Breast epithelium (tissue), 4 donors: ENCODE measurements at regions not wholly inside any gene's neighbourhood (a gene's known extent, or its start where the extent isn't known, plus 50 kb on each side); places are given as distances from the start of the nearest gene placed in this dataset.
A peak's percentile ranks its signal among the peaks of the same experiment; 100 is the strongest.
"Not testable (repeated sequence)": the region's sequence is repeated elsewhere in the genome, so short reads cannot be mapped to it uniquely, and the experiment has no call there.

Experiments
- DNase-seq, 2 donors: peaks; one replicate each; pipeline ENCODE4 v3.0.0-alpha.2; 2019; ENCODE audit warnings: low spot score in 2 of 2
- H3K27ac ChIP-seq, 2 donors: fragments of 200-600 bp; sonication (generic) in 1 of 2; one replicate each; pipeline ENCODE4 v1.5.1; 2016 to 2019; ENCODE audit warnings: mild to moderate bottlenecking in 1 of 2
- H3K27me3 ChIP-seq, 2 donors: fragments of 200-600 bp; sonication (generic) in 1 of 2; one replicate each; pipeline versions ENCODE4 v1.5.1 to v1.6.0; 2017 to 2019; ENCODE audit warnings: control low read depth in 1 of 2, mild to moderate bottlenecking in 1 of 2
- H3K36me3 ChIP-seq: fragments of 200-600 bp; one replicate; pipeline ENCODE4 v1.5.1; 2019
- H3K4me1 ChIP-seq, 2 donors: fragments of 200-600 bp; sonication (generic); one replicate each; pipeline ENCODE4 v1.5.1; 2016 to 2019; ENCODE audit warnings: control low read depth in 1 of 2
- H3K4me3 ChIP-seq, 3 donors: fragments of 200-600 bp; sonication (generic); 1 replicate in 2 of 3; 2 replicates in 1 of 3; pipeline ENCODE4 v1.5.1; 2016 to 2019; ENCODE audit warnings: mild to moderate bottlenecking in 3 of 3, moderate library complexity in 2 of 3
- H3K9me3 ChIP-seq, 2 donors: fragments of 200-600 bp; sonication (generic) in 1 of 2; one replicate each; pipeline ENCODE4 v1.5.1; 2016 to 2019; ENCODE audit warnings: control low read depth in 1 of 2
- POLR2AphosphoS5 ChIP-seq, 3 donors: sonication (generic); formaldehyde crosslinking; IDR thresholded peaks; one replicate each; pipeline ENCODE4 v1.6.1; 2017; ENCODE audit warnings: antibody characterized with exemption in 3 of 3
- intact Hi-C: fragments of 100-400 bp; cut with DNase I; formaldehyde crosslinking; loops from one replicate; pipeline ENCODE4 v1.15.1; 2023; ENCODE audit warnings: low total_unique reads

DNA sequence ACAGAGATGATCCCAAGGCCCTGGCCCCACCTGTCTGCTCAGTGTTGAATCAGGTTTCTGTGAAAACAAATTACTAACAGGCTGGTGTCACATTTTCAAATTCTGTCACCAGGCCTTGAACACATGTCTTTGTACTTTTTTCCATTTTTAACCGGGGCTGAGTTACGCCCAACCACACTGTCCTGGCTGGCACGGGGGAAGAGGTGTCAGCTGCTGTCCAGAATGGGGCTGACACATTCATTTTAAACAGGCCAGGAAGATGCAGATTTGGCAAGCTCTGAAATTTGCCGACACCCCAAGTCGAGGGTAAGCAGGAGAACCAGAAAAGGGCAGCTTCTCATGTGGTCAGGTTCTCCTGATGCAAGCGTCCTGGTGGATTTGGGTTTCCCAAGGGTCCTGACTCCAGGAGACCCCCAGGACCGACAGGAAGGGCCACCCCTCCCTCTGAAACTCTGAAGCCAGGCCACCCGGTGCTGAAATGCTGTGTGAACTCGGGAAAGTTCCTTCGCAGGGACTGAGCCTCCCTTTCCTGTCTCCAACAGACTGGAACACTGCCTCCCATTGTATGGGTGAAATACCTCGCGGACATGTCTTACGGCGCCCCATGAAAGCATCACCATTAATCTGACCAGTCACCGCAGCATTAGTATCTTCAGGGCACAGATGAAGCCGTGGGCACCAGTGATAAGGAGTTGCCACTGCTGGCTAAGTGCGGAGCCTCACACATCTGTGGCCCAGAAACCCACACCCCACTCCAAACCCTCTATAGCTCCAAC lies 90.5 kb upstream of the METTL9 start:
- Histone ChIP-seq H3K27ac (peak overlapping the region; percentile 65 to 78), H3K4me1 (peaks cover 6 to 36% of the 10 kb centered on the region in 2 donors)
- H3K9me3 ChIP-seq, intact Hi-C loops, H3K4me3 ChIP-seq, H3K36me3 ChIP-seq, H3K27me3 ChIP-seq: not testable (repeated sequence)
- DNase-seq, result peak in 1 of 2 donors; percentile 44

DNA sequence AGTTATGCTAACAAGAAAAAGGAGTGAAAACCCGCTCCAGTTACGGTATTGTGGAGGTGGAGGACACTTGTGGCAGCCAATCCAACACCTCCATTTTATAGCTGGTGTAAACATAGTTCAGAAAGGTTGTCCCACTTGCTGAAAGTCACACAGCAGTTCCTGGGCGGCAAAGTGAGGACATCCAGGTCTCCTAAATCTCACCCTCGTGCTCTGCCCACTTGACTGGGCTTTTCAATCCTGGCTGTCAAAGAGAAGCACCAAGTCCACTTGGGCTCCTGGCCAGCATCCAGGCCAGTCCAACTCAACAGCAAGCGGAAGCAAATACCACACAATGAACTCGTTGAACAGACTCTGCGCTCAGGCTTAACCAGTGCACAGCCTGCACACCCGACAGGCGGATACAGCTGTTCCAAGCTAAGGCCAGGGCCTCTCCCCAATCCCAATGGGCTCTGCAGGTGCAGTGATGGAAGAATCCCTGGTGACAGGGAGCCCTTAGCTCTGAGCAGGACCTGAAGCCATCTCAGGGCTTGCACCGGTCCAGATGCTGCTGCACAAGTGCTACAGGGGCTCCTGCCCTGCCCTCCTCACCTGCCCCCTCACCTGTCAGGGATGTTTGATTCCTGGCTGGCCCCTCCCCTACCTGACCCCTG lies 89.8 kb upstream of the METTL9 start:
- H3K4me1 ChIP-seq, result peaks cover 6 to 44% of the 10 kb centered on the region in 2 donors
- peak in 1 of 2 donors; percentile 52 for DNase-seq
- H3K27me3 ChIP-seq, H3K4me3 ChIP-seq, intact Hi-C loops, H3K36me3 ChIP-seq, H3K9me3 ChIP-seq: not testable (repeated sequence)
- H3K27ac ChIP-seq, result peak overlapping the region; percentile 65 to 78

DNA sequence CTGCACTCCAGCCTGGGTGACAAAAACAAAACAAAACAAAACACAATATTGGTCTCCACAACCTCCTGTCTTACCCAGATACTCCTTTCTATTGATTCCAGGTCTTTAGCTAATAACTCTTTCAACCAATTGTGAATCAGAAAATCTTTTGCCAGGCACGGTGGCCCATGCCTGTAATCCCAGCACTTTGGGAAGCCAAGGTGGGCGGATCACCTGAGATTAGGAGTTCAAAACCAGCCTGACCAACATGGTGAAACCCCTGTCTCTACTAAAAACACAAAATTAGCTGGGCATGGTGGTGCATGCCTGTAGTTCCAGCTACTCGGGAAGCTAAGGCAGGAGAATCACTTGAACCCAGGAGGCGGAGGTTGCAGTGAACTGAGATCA lies 88.5 kb upstream of the METTL9 start:
- H3K36me3 ChIP-seq, intact Hi-C loops, H3K27me3 ChIP-seq, H3K9me3 ChIP-seq, H3K4me3 ChIP-seq: not testable (repeated sequence)
- H3K27ac ChIP-seq, result peak overlapping the region; percentile 74 to 78
- H3K4me1 ChIP-seq, result peaks cover 6 to 44% of the 10 kb centered on the region in 2 donors
- peak in 1 of 2 donors; percentile 25 for DNase-seq

DNA sequence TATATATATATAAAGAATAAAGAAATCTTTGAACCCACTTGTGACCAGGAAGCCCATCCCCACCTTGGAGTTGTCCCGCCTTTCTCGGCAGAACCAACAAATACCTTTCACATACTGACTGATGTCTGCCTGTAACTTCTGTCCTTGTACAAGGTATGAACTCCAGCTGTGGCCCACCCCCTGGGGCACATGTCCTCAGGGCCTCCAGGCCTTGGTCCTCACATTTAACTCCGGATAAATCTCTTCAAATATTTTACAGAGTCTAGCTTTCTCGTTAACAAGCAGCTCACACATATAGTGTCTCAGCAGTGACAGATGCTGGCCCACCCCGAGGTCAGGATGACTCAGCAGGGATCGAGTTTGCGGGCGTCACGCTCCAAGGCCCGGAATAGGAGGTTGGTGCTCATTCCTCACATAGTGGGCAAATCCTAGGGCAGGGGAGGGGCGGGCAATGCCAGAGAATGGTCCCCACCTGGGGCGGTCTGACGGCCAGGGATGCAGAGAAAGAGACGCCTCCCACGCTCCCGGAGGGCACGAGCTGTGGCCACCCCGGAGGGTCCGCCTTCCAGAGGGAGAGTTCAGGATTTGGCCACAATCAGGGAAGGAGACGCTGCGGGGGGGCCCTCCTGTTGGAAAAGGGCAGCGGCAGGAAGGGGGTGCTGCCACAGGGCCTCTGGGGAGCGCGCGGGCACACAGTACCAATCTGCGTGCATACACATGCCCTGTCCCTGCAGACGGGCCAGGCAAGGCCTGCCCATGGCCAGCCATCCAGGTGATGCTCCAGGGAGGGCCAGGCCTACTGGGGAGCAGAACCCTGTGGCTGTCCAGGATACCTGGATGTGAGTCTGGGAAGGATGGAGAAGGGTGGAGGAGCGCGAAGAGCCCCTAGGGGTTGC lies 87.8 kb upstream of the METTL9 start:
- intact Hi-C loops, result not testable (repeated sequence)

DNA sequence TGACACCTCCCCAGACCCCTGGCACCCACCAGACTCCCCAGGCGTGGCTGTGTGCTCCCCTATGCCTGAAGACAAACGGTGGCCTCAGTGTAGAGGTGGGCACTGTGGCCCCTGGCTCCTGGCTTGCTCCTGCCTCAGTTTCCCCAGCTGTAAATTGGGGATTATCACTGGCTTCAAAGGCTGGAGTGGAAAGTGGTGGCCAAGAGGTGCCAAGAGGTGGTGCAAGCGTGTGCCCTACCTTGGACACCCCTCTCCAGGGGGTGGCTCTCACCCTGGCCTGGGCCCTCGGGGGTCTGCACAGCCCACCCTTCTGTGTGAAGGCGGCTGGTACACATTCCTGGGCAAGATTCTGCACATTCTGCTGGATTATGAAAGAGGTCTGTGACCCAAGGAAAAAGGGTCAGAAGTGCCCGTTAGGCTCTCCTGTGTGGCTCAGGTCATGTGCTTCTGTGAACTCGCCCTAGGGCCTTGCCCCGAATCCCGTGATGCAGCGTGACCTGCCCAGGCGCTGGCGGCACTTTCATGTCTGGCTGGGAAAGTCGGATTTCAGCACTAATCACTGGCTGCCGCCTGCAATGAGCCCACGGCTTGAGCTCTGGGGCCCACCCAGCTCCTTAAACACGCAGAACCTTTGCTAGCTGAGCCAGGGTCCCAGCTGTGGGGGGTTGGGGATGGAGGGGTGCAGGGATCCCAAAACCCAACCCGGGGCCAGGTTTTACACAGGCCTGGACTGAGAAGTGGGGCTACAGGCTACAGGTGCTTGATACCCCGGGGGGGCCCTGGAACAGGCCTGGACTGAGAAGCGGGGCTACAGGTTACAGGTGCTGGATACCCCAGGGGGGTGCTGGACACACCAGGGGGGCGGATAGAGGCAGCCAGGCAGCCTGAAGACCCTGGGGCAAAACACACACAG lies 86.8 kb upstream of the METTL9 start:
- H3K9me3 ChIP-seq, intact Hi-C loops, DNase-seq, H3K27me3 ChIP-seq, H3K36me3 ChIP-seq: not testable (repeated sequence)
- Histone ChIP-seq H3K4me3 (peak overlapping the region in 1 of 3 donors; percentile 37), H3K4me1 (peaks cover 6 to 38% of the 10 kb centered on the region in 2 donors), H3K27ac (peak overlapping the region; percentile 74 to 81)
- TF ChIP-seq POLR2AphosphoS5 (IDR thresholded peaks at IDR 0.05), result peak in 1 of 3 donors; percentile 66

More for the DNA sequence above, 87.8 kb upstream of the METTL9 start:
- H3K27me3 ChIP-seq, H3K36me3 ChIP-seq, H3K9me3 ChIP-seq: not testable (repeated sequence)
- Histone ChIP-seq H3K4me1 (peaks cover 6 to 44% of the 10 kb centered on the region in 2 donors), H3K4me3 (peak overlapping the region in 1 of 3 donors; percentile 37), H3K27ac (peak overlapping the region; percentile 74 to 81)
- DNase-seq, result peak; percentile 48 to 53

DNA sequence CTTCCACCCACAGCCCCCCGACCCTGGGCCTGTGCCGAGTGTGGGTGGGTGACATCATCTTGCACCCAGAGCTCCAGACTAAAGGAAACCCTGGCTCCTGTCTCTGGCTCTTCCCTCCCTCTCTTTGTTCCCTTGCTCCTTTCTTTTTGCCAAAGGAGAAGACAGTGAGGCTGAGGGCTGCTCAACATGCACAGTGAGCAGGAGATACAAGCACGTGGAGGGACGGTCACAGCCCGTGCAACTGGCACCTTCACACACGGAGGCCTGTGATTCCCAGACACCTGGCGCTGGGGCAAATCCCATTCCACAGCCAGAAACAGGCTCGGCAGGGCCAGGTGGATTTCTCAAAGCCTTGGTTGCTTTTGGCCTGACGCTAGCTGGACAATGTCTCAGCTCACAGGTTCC lies 86.0 kb upstream of the METTL9 start:
- H3K27me3 ChIP-seq, H3K9me3 ChIP-seq, intact Hi-C loops, H3K36me3 ChIP-seq: not testable (repeated sequence)
- Histone ChIP-seq H3K4me3 (peak overlapping the region in 1 of 3 donors; percentile 37), H3K27ac (peak overlapping the region; percentile 74 to 81), H3K4me1 (peaks cover 6 to 33% of the 10 kb centered on the region in 2 donors)
- DNase-seq, result peak in 1 of 2 donors; percentile 46

DNA sequence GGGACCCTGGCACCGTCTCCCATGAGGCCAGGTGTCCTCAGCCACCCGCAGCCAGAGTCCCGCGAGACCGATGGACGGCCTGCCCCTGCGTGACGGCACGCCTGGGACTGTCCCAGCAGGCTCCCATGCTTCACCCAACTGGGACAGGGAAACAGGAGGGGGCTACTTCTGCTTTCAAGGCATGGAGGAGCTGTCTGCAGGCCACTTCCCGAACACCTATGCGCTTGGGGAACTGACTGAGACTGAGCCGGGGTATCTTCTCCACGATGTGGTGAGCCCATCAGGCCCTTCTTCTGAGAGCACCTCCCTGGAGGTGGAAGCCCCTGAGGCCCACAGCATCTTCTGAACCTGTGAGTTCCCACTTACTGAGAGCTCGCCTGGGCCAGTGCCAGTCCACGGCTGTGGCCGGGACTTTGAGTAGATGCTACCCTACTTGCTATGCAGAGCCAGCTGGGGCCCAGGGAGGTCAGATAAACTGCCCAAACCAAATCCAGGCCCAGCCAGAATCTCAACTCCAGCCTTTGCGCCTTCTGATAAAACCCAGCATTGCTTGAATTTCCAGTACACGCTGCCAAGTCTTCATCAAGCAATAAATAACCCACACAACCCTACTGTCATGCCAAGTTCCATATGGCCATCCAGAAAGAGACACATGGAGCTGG lies 85.4 kb upstream of the METTL9 start:
- DNase-seq, H3K9me3 ChIP-seq, intact Hi-C loops, H3K36me3 ChIP-seq, H3K27me3 ChIP-seq: not testable (repeated sequence)
- peak overlapping the region; percentile 74 to 81 for H3K27ac ChIP-seq
- H3K4me3 ChIP-seq, result peak overlapping the region in 1 of 3 donors; percentile 37
- H3K4me1 ChIP-seq, result peaks cover 6 to 33% of the 10 kb centered on the region in 2 donors

DNA sequence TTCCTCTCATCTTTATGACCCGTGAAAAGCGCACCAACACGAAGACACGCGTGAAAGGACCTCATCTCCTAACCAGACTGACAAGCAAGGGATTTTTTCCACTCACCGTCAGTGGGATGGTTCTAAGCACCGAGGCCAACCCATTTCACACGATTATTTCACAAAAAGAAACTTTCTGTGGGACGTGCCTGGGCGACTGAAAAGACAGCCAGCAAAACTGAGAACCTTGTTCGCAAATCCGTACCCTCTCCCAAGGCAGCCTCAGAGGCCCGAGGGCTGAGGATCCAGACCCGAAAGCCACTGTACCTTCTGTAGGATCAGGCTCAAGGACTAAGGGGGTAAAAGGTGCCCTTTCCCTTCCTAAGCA lies 84.9 kb upstream of the METTL9 start:
- H3K36me3 ChIP-seq, DNase-seq, intact Hi-C loops, H3K27me3 ChIP-seq, H3K9me3 ChIP-seq: not testable (repeated sequence)
- Histone ChIP-seq H3K27ac (peak overlapping the region; percentile 74 to 81), H3K4me1 (peaks cover 6 to 28% of the 10 kb centered on the region in 2 donors), H3K4me3 (peak overlapping the region in 1 of 3 donors; percentile 37)

DNA sequence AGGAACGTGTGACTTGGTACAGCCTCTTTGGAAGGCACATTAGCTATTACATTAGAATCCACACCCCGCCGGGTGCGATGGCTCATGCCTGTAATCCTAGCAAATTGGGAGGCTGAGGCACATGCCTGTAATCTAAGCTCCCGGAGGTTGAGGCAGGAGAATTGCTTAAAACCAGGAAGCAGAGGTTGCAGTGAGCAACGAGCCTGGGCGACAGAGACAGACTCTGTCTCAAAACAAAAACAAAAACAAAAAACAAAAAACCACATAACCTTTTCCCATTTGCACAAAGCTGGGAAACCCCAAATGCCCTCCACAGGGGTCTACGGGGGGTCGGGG lies 82.7 kb upstream of the METTL9 start:
- H3K36me3 ChIP-seq, intact Hi-C loops, H3K9me3 ChIP-seq, DNase-seq, H3K27me3 ChIP-seq: not testable (repeated sequence)
- Histone ChIP-seq H3K27ac (peak overlapping the region in 1 of 2 donors; percentile 27), H3K4me1 (peaks cover 5 to 28% of the 10 kb centered on the region in 2 donors), H3K4me3 (peak overlapping the region in 1 of 3 donors; percentile 8)

DNA sequence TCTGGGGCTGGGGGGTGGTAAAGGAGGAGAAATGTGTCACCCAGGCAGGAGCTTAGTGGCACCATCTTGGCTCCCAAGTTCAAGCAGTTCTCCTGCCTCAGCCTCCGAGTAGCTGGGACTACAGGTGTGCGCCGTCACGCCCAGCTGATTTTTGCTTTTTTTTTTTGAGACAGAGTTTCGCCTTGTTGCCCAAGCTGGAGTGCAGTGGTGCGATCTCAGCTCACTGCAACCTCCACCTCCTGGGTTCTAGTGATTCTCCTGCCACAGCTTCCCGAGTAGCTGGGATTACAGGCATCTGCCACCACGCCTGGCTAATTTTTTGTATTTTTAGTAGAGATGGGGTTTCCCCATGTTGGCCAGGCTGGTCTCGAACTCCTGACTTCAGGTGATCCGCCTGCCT lies 82.1 kb upstream of the METTL9 start:
- H3K27me3 ChIP-seq, H3K36me3 ChIP-seq, H3K9me3 ChIP-seq, intact Hi-C loops, DNase-seq: not testable (repeated sequence)
- Histone ChIP-seq H3K4me1 (peaks cover 0 to 22% of the 10 kb centered on the region in 2 donors), H3K4me3 (peak overlapping the region in 1 of 3 donors; percentile 8), H3K27ac (peak overlapping the region; percentile 27 to 52)

DNA sequence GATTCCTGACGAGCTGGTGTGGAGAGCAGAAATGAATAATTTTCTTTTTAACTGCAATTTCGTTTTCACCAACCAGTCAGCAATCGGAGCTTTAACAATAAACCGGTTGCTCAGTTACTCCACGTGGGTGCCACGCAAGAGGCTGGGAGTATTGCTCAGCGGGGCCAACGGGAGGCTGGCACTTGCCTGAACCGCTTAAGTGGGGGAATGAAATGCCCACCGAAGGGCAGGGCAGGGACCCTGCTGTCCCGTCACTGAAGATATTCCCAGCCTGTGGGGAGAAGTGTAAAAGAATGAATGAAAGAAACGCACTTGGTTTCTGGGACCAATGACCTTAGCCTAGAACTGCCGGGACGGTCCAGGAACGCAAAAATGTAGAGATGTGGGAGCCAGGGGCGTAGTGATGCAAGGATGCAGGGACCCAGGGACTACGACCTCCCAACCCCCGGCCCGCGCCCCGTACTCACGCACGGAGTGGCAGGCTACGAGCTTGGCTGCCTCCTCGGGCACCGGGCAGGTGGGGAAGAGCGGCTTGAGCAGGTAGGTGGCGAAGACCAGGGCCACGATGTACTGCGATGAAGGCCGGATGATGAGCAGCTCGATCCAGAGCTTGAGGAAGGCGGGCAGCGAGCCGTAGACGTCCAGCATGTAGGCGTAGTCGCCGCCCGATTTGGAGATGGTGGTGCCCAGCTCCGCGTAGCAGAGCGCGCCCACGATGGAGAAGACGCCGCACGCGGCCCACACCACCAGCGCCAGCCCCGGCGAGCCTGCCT lies 79.8 kb upstream of the METTL9 start:
- intact Hi-C loops, result not testable (repeated sequence)

More for the DNA sequence above, 79.8 kb upstream of the METTL9 start:
- Histone ChIP-seq H3K27ac (peak overlapping the region; percentile 83 to 96), H3K4me3 (peak overlapping the region; percentile 59 to 86 (median 61))
- not testable (repeated sequence) for H3K4me1 ChIP-seq, H3K9me3 ChIP-seq, H3K27me3 ChIP-seq, H3K36me3 ChIP-seq
- peak in 1 of 2 donors; percentile 53 for DNase-seq
